ENCODE measurements at regions not wholly inside any gene's neighbourhood (a gene's known extent, or its start where the extent isn't known, plus 50 kb on each side); places are given as distances from the start of the nearest gene placed in this dataset.

DNA sequence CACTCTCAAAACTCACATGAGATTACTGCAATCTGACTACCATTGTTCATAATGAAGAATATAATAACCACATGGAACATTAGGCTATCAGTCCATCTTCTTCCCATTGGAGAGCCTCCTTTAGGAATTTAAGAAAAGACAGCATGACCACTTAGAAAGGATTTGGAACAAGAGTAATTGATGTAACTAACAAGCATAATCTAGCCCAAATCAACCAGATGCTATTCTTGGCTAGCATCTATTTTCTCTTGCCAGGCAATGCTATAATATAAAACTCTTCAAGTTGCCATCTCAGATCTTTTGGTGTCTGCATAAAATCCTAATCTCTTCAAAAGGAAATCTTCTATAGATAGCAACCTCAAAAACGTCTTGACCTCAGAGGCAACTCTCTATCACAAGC lies 152.0 kb upstream of the REG3G start:
- no peak for DNase-seq

DNA sequence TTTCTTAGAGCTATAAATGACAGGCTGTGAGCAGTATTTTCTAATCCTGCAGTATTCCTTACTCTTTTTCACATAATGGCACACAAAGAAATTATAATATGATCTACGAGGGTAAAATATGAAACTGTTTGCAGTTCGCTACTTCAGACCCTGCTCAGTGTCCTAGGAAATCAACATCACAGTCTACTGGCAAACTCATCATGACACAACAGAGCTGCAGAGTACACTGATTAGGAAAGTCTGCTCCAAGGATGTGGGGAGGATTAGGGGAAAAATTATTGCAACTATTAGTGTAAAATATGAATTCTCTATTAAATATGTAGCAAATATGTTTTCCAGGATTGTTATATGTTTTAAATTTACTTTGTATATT lies 149.2 kb upstream of the REG3G start:
- DNase-seq: no peak

DNA sequence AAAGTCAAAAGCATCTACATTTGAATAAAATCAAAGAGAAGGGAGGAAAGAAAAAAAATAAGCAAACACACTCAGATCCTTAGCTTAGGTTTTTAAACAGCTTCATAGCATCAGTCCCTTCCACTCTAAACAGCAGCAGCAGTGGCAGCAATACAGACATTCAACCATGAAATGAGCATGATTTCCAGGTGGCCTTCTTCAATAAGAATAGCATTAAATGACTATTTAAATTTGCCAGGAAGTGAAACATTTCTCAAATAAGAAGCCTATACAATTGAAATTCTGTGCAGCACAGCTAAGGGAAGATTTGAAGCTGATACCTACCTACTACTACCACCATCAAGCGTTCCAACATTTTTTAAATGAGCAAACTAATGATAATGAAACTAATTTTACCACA lies 138.1 kb upstream of the REG3G start:
- no peak for DNase-seq

DNA sequence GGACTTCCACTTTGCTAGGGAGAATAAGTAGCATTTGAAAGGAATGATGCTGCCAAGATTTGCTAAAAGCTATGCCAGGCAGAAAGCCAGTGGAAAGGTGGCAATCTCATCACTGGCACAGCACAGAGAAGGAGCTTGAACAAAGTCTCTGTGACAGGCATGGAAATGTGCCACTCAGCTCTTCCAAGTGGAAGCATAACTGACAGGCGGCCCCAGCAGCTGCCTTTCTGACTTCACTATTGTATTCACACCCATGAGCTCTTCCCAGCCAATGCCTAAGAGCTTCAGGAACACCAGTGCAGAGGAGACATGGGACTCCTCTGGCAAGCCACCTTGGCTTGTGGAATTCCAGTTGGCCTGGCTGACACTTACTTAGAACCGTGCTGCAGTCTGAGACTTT lies 134.6 kb upstream of the REG3G start:
- DNase-seq: no peak

DNA sequence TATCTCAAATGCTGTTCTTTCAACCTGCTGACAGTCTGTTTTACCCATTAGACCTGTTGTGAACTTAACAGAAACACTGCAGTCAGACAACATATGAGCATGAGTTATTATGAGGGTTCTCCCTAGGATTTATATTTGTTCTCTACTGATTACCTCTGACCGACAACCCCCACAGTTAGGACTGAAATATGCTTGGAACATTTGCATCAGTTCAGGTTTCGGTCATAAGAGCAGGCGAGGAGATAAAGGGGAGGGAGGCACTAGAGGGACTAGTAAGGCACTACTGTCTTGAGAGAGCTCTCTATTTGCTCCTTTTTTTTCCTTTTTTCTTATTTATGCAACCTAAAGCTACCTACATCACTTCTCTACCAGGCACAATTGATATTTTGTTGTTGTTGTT lies 133.2 kb upstream of the REG3G start:
- DNase-seq: no peak

DNA sequence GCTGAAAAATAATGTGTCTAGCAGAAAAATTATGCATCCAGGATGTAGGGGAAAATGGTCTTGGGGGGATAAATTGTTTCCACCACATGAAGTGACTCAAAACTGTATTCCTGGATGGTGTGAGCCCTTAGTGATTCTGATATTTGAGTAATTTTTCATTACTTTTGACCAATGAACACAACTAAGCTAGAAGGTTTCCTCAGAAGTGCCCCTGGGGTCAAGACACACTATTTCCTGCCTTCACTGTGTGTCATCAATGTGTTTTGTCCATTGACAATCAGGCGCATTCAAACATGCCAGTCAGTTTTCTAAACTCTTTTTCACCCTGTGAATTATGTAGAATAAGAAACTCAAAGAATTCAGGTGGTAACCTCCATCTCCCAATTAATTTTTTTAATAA lies 130.5 kb upstream of the REG3G start:
- no peak for DNase-seq

DNA sequence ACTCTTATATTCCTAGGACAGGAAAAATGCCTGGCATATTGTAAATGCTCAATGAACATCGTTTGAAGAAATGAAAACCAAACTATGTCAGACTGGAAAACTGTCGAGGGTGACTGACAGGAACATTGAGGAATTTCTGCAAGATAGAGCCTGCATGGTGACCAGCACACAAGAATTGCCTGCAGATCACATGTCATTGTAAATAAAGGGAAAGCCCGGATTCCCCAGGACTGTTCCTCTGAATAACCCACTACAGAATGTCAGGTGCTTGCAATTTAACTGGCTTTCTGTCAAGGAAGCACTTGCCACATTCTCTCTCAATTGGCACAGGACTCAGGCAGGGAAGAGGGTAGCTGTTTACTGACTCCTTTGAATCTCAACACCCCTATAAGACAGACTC lies 129.0 kb upstream of the REG3G start:
- DNase-seq: no peak

DNA sequence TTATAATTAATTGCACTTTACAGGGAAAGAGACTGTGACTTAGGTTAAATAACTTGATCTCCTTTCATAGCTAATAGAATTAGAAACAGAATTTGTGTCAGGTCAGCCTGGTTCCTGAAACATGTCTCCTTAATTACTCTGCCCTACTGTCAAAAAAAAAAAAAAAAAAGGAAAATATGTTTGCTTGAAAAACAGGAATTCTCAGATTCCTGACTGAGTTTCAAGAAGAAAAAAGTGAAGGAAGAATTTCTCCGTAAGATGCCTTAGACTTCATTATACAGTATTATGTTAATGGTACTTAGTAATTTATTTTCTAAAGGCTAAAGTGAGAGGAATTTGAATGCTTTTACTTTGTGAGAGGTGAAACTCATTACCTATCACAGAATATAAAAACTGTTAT lies 118.4 kb upstream of the REG3G start:
- no peak for DNase-seq

DNA sequence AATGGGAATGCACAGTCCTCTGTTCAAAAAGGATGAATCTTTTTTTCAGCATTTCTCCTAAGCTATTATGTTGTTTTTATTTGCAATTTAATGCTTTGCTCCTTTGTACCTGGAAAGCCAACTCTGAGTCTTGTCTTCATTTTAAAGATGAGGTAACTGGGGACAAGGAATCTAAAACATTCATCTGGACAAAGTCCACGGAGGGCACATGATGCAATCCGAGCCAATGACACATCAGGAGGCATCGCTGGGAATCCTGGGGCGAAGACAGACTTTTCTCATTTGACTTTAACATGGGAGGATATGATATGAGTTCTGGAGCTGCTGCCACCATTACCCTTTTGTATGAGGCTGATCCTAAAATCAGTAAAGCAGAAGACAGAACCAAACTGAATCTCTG lies 116.5 kb upstream of the REG3G start:
- DNase-seq: no peak

DNA sequence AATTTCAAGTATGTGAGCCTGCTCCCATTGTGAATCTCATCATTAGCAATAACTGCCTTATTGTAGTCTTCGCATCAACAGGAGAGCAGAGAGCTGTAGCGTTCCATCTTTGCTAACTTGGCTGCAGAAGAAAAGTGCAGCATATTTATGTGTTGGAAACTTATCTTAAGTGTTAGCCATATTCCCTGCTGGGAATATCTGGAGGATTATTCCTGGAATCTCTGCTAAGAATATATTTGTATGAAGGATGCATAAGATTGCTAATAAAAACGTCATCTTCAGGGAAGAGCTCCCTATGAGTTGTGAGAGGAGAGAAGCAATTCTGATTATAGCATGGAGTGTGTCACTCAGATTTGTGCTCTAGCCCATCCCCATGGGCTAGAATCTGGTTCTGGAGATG lies 115.1 kb upstream of the REG3G start:
- DNase-seq: no peak

DNA sequence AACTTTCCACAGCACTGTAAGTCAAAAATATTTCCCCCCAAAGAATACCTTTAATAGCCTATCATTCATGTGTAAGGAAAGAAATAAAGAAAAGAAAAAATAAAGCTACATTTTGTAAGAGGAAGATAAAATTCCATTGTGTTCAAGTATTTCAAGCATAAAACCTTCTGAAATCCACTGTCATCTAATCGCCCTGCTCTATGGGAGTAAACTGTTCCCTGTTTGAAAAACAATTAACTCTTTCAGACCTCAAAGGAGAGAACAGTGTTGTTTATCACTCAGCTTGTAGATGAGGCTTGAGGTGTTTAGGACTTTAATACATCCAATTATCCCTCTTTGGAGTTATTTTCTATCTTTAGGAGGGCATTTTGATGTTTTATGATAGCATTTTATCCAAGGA lies 112.2 kb upstream of the REG3G start:
- no peak for DNase-seq

DNA sequence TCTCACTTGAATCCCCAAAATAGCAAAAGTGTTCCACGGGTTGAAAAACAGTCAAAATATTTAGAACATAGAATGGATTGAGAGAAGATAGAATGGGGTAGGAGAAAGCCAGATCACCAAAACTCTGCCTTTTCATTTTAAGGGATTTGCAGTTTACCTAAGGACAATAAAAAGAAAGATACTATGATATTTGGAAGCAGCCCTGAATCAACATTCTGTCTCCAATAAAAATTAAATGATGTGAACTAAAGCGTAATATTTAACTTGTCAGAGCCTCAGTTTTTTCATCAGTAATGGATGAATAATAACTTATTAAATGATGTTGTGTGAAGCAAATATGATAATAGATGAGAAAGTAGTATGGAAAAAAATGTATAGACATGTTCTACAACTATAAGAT lies 100.2 kb upstream of the REG3G start:
- no peak for DNase-seq

DNA sequence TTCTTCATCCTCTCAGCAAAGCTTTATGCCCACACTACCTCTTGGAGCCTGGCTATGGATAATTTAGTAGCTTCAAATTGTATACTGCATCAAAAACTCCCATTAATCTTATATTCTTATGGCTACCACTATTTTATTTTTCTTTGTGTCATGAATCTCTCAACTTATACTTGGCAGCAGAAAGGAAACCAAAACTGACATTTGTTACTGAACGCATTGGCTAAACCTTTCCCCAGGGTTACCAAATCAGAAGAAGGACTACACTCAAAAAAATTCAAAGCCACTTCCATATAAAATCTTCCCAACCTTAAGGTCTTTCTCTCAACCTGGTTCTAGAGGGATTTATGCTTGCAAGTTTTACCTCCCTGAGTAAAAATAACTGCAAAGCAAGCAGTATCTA lies 97.0 kb upstream of the REG3G start:
- DNase-seq: no peak

DNA sequence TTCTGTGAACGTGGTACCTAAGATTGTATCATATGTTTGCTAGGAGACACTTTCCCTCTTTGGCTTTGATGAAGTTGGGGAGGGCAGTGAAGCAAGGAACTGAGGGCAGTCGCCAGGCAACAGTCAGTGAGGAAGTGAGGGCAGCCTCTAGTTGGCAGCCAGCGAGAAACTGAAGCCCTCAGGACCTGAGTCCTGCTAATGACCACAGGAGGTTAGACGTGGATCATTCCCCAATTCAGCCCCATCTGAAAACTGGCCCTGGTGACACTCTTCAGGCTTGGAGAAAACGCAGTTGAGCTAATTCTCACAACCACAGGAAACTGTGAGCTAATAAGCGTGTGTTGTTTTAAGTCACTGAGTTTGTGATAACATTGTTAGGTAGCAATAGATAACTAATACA lies 84.5 kb upstream of the REG3G start:
- DNase-seq: no peak

DNA sequence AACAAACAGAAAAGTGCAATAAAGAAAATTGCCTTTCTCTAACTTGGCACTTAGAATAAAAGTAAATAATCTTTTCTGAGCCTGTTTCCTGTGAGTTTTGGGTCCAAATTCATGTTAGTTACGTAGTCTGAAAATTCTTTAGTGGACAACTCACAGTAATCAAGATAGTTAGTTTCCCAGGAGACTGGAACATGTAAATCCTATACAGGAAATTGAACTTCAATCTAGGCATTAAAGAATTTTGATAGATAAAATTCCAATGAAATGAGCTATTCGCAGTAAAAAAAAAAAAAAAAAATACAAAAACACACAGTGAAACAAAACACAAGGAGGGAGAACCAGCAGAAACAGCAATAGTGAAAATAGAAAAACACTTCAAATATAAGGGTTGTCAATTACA lies 83.8 kb upstream of the REG3G start:
- no peak for DNase-seq

DNA sequence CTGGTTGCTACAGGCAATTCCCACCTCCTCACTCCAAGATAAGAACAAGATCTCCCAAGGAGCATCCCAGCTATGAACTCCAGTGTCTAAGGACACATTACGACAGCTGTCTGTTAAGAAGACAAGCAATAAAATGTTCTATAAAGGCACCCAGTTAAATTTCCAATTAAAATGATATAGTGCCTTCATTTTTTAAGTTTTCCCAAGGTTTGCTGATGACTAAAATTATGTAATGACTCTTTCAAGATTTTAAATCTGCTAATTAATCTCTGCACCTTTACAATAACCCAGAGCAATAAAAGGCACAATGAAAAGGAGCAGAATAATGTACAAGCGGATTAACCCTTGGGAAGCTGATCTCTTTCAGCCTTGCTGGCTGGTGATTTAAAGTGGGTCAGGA lies 61.6 kb upstream of the REG3G start:
- DNase-seq: no peak

DNA sequence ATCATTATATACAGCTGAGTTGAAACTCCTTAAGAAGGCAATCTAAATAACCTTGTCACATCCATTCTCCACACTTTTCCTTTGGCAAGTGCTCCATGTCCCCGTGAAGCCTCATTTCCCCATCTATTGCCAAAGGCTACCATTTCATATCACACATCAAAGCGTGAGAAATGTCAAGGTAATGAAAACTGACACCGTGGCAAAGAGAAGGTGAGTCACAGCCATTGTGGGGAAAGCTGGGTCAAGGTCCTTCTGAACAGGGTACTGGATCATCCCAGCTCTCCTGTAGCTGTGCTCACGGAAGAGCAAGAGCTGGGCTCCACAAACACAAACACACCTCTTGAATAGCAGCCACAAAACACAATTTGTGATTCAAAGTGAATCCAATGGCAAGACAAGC lies 58.2 kb upstream of the REG3G start:
- DNase-seq: no peak

DNA sequence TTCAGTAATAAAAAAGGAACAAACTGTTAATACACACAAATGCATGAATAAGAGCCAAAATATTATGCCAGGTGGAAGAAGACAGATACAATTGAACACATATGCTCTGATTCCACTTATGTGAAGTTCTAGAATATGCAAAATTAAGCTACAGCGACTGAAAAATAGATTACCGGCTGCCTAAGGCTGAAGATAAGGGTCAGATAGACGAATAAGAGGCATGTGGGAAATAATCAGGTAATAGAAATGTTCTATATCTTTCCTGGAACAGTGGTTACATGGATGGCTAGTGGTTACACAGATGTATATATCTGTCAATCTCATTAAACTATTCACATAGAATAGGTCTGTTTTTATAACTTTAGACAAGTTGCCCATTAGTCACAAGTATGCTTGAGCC lies 51.9 kb upstream of the REG3G start:
- no peak for DNase-seq
